ACHN (cell line): ENCODE measurements at regions not wholly inside any gene's neighbourhood (a gene's known extent, or its start where the extent isn't known, plus 50 kb on each side); places are given as distances from the start of the nearest gene placed in this dataset.
A peak's percentile ranks its signal among the peaks of the same experiment; 100 is the strongest.

Experiments used
- DNase-seq: peaks from one replicate; pipeline ENCODE4 v3.0.0-alpha.2; 2015
- in situ Hi-C: cut with HindIII; loops from 2 replicates; pipeline ENCODE4 v1.10.0; 2017; ENCODE audit warnings: low sequenced_read_pairs, low pct_ligation_motif_present, low pct_unique_long_range_greater_than_20kb

DNA sequence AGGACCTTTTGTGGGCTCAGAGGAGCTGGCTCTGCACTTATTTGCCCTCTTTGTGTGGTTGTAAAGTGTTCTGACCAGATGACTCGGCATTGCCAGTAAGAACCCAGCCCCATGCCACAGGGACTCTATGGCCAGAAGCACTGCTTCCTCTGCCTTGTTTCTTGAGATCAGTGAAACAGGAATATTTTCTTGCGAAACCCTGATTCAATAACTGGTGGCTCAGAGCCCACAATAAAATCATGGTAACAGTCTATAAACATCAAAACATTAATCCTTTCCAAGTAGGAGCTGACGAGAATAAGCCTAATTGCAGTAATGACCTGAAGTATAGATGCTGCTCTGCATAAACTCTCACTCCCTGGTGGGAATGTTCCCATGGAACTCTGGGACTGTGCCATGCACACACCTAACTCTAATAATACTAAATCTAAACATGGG is 344.3 kb downstream of the ZNF608 start:
- peak; percentile 22 for DNase-seq
- in situ Hi-C loops, result no loop called here

DNA sequence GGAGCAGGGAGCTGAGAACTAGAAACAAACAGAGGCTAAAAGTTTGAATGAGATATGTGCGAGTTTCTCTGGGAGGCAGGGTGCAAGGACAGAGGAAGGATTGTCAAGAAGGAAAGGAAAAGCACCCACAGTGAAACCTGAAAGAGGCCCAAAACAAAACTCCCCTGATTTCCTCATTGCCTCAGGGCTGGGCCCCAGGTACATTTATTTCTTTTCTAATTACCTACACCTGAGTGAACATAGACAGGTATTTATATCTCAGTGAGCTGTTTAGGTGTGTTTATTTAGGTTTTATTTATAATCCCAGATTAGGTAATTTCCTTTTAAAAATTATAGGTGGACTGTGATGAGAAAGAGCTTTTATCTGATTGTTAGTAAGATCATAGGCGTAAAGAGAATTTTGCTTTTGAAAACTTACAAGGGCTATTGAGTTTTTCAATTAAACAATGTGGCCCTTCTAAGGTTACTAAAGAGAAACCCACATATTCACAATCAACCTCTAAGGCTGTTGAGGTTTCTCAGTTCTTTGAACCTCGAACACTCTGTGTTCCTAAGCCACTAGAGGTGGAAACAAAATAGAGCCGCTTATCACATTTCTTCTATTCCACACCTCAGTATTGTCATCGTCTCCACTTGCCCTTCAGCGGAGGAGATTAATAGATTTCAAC is 344.8 kb downstream of the ZNF608 start:
- in situ Hi-C loops, result no loop called here
- DNase-seq, result no peak

DNA sequence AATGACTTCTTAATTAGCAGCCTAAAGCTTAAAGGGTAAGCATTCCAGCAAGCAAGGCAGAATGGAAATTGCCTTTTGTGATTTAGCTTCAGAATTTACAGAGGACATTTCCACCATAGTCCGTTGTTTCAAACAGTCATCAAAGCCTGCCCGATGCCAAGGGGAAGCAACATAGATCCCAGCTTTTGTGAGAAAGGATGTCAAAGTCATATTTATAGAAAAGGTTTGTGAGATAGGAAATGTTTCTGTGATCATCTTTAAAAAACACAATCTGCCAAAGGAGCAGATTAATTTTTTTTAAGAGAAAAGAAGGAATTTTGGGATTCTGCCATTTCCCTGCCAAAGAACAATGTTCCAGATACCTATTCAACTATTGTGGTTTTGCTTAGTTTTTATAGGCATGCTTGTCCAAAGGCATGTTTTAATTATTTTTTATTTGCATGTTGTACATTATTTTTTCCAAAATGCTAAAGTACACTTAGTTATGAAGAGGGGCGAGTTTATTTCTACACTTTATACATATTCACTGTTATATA is 346.9 kb downstream of the ZNF608 start:
- in situ Hi-C loops, result no loop called here
- no peak for DNase-seq

DNA sequence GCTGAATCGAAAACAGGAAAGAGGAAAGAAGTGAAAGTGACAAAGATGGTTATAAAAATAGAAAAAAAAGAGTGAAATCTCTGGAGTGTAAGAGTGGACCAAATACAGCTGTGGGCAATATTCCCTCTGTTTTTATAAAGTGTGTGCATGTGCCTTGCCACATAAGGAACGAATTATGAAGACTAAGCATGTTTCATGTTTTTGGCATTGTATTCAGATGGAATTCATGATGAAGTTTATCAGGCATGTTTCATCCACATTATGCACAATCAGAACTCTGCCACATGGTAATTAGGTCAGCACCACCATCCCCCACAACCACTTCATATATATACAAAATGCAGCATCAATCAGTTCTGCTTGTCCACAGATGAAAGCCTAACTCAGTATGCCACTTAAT is 348.0 kb downstream of the ZNF608 start:
- in situ Hi-C loops, result no loop called here

DNA sequence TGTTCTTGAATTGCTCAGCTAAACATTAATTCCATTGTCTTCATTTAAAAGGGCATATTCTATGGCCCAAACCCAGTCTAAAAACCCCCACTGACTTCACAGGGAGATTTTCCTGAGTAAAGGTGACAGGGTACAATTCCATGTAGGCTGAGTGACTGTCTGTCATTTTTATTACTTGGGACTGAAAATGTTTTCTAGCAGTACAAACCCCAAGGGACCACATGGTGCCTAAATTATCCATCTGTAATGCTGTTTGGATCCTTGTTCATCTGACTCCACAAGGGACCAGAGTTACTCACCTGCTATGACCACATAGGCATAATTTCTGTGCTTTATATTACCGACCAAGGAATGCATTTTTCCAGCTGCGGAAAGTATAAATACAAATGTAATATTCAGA is 349.1 kb downstream of the ZNF608 start:
- no peak for DNase-seq
- in situ Hi-C loops, result no loop called here

More for the DNA sequence above, 348.0 kb downstream of the ZNF608 start:
- DNase-seq, result no peak

DNA sequence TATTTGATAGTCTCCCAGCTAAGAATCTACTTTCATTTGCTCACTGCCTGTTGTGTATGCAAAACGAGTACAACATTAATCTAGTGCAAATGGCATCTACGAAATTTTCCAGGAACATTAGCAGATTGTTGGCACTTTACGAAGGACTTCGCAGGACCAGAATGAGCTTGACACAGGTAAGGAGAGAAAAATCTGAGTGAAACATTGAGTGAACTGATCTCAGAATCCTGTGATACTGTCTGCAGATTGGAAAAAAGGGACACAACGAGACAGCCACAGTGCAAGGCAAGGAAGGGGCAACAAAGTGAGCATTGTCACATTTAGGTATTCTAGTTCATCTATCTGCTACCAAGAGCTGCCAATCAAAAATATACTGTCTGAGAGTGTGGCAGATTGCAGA is 350.5 kb downstream of the ZNF608 start:
- no peak for DNase-seq
- in situ Hi-C loops, result no loop called here

DNA sequence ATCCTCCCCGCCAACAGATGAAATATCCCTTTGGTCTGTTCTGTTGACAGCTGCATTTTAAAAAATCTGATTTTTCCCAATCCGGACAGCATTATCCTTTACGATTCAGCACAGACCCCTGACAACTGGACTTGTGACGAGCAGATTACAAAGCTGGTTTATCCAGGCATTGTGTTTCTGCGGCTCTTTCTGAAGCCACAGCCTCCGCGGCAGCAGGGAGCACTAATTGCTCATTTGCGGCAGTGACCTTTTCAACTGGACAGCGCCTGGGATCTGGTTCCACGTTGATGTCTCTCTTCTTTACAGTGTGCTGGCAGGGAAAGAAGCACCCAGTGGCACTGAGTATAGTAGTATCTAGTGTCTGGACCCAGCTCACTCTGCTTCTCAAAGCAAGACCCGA is 351.2 kb downstream of the ZNF608 start:
- in situ Hi-C loops, result no loop called here
- no peak for DNase-seq

DNA sequence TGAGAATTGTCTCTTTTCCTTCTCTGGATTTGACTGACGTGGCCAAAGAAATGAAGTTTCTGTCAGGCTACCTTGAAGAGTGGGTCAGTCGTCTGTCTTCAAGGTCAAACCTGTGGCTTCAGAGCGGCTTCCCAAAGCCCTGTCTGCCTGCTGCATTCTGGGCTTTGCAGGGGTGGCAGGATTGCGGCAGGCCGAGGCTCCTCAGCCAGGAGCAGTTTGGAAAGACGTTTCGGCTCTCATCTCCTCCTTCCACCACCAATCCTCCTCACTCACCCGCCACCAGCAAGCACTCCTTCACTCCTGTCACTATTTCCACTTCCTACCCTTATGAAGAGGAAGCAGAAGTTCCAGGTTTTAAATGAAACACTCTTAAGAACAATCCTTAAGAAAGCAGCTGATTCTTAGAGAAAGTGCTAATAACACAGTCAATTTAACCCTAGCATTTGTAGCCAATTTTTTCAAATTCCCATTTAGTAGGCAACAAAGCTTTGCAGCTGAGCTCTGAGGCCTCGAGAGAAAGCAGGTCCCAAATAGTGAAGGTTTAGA is 351.7 kb downstream of the ZNF608 start:
- in situ Hi-C loops, result no loop called here
- no peak for DNase-seq

DNA sequence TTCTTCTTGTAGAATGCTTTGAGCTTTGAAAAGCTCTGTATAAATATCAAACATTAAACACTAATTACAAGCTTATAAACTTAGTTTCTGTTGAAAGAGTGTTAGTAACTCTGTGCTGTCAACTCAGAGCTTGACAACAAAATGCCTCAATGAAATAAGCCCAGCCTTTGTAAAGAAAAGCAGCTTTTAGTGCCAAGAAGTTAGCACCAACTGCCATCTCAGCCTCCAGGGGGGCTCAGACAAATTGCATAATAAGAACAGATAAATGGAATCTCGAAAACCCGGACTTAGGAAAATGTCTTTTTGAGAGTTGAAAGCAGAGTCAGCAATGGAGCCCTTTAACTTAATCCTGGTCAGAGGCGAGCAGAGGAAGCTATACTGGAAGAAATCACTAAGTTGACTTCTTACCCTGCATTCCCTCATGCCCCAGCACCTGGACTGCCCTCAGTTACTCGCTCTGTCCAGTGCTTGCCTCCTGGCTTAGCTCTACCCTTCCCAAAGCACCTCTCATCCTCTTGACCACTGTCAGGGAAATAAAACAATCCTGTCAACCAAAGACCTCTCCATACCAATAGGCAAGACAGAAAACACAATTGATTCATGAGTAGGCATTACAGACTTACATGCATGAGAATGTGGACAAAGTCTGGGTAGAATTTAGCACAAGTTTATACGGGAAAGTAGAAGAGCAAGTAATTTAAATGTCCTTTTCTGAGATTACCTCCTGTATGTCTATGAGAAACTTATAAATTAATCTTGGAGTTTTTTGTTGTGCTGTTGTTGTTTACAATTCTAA is 352.7 kb downstream of the ZNF608 start:
- DNase-seq, result no peak
- in situ Hi-C loops, result no loop called here

DNA sequence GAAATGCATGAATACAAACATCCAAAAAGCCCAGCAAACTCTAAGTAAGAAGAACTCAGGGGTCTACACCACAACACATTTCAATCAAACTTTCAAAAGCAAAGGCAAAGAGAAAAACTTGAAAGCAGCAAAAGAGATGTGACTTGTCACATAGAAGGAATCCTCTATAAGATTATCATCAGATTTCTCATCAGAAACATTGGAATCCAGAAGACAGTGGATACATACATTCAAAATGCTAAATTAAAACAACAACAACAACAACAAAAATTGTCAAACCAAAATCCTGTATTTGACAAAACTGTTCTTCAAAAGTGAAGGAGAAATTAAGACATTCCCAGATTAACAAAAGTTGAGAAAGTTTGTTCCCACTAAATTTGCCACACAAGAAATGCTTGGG is 362.7 kb downstream of the ZNF608 start:
- DNase-seq, result no peak
- in situ Hi-C loops, result no loop called here

DNA sequence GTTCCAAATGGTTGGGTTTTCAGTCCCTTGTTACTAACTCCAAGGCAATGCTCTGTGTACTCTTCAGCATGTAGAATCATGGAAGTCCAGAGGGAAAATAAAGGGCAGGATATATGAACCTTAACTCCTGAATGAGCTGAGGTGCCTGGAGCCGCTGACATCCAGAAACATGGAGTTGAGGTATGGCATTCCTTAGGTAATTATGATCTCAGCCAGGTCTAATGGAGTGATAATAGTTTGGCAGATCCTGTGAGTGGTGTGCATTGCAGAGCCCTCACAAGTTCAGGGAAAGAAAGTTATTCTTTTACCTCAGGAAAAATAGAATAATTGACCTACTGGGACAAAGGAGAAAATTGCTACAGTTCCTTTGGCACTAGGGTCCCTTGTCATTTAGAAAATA is 369.1 kb downstream of the ZNF608 start:
- in situ Hi-C loops, result no loop called here
- DNase-seq, result no peak

DNA sequence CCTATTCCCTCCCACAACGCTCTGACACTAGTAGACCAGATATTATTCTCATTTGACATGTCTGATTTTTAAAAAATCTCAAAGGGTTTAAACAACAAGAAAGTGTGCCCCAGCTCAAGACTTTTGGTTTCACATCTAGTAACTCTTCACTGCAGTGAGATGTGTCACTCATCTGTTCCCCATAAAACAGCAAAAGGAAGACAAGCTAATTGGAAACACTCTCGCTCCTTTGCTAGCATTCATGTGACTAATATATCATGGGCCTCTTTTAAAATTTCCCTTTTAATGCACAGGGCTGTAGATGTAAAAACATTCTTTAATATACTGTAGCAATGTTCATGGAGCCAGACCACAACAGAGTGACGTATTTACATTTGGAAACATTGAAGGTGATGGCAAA is 372.6 kb downstream of the ZNF608 start:
- in situ Hi-C loops, result no loop called here
- no peak for DNase-seq

DNA sequence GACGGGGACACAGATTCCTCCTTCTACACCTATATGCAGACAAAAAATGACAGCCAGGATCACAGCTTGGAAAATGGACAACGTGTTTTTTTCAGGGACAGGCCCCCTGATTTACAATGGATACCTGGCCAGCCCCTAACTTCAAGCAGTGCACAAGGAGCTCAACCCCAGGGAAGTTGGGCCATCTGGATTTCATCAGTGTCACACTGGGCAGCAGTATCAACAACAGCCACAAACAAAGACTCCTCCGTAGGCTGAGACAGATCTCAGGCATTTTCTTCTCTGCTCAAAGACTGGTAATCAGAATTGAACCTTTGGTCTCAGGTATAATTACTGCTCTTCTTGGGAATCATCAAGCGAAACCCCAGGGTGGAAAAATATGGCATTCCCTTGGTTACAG is 374.0 kb downstream of the ZNF608 start:
- no peak for DNase-seq
- in situ Hi-C loops, result no loop called here

DNA sequence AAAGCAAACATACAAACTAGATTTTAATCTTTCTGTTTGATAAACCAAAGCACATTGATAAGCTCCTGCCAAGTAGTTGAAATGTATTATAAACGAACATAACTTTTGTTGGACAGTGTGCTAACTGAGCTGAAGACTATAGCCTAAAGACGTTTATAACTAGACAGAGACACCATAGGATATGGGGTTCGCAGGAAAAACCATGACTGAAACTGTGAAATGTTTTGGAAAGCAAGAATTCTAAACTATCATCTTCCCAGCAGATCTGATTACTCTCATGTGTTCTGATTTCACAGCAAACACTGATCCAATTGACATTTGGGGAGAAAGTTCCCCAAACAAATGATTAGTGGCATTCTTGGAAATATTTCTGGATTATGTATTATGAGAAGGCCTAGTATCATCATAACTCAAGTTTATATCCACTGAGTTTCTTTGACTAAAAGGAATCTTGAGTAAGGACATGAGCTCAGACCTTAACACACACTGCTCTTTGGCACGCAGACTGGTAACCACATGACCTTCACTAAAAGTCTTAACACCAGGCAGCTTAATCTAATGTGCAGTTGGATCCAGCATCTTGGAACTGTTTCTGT is 375.2 kb downstream of the ZNF608 start:
- DNase-seq, result no peak
- in situ Hi-C loops, result no loop called here

DNA sequence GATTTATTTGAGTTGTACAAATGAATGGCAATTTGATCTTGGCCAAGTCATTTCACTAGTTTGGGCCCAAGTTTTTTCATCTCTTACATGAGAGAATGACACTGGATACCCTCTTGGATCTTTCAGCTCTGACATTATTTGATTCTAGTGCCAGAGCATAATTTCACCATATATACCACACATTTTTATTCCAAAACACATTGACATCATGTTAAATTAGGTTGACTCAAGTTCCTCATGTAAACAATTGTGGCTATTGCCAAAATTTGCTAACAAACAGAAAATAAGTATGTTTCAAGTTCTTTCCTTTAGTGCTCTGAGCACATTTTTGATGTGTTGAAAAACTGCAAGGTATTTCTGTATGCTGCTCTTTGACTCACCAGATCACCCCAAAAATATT is 375.8 kb downstream of the ZNF608 start:
- DNase-seq, result no peak
- in situ Hi-C loops, result no loop called here

DNA sequence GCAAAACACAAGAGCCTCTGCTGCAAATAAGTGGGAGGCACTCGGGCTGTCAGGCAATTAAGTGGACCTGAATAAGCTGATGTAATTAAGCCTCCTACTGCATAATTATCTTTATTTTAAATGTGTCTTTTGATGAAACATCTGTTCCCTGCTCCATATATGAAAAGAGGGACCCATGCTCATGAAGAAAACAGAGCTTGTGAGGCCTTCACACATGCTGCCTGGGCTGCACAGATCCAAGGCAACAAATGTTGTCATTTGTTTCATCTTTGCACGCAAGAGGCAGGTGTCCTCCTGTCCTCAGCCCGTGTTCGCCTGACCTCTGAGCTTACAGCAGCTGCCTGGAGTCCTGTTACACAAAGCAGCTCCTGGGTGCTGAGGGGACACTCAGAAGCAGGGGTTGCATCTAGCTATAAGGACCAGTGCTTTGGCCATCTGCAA is 381.1 kb downstream of the ZNF608 start:
- in situ Hi-C loops, result no loop called here
- no peak for DNase-seq

DNA sequence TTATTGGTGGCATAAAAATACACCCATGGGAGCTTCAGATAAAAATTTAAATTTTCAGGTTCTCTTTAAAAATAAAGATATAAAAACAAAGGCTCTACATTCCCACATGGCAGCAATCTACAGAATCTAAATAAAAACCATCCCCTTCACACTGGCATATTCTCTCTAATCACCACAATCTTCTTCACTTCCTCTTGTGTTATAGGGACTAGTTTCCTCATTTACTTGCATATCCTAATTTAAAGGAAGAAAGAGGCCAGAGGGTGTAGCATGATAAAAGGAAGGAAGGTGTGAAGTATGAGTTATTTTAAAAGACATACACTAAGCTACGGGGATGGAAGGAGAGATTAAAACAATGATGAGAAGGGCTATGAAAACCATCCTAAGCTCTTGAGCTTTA is 390.5 kb downstream of the ZNF608 start:
- in situ Hi-C loops, result no loop called here
- DNase-seq, result no peak

DNA sequence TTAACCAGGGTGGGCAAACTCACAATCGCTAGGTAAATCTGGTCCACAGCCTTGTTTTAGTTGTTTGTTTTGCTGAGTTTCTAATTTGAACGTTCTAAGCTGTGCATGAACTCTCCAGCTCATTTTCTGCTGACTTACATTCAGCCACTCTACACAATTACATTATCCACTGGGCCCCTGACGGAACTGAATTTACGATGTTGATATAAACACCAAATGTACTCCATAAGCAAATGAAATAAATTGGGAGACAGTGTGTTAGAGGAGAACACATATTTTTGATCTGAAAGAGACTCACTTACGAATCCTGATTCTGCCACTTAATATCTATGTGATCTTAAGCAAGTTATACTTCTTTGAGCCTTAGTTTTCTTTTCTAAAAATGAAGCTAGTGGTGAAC is 393.4 kb downstream of the ZNF608 start:
- DNase-seq, result no peak
- in situ Hi-C loops, result no loop called here

DNA sequence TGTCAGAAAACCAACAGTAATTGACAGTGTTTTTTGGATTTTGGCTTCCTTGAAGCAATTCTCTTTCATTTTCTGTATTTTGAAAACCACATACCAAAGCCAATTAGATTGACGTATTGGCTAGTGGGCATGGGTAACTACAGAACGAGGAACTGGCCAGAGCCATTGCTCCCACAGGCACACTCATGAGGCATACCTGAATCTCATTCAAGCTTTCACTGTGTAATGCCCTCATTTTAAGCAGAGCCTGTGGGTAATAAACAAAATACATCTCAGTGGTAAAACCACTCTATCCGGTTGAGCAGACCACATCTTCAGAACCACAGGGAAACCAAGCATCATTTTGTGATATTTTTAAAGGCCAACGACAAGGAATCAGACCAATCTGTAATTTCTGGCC is 394.1 kb downstream of the ZNF608 start:
- in situ Hi-C loops, result no loop called here
- no peak for DNase-seq
